ENCODE measurements at regions not wholly inside any gene's neighbourhood (a gene's known extent, or its start where the extent isn't known, plus 50 kb on each side); places are given as distances from the start of the nearest gene placed in this dataset.
A peak's percentile ranks its signal among the peaks of the same experiment; 100 is the strongest.
"Not testable (repeated sequence)": the region's sequence is repeated elsewhere in the genome, so short reads cannot be mapped to it uniquely, and the experiment has no call there.

DNA sequence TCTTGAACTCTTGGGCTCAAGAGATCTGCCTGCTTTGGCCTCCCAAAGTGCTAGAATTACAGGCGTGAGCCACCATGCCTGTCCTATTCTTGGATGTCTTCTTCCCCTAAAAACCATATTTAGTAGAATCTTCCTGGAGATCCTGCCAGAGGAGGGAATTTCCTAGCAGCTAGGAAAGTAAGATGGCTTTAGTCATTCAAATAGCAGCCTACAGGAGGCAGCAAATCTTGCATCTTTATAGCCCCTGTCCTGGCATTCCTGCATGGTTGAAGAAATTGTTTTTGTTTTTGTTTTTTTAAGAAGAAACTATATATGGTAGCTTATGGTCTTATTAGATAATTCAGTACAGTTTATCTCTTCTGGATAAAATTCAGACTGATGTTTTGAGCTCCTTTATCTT, 83.2 kb upstream of the AGTPBP1 start:
- H3K27me3 ChIP-seq (ENCODE audit: control insufficient read depth, insufficient read depth, low read length); DNase-seq (ENCODE audit: low read depth, low spot score); H3K4me3 ChIP-seq (ENCODE audit: low read depth, low read length); POLR2A ChIA-PET; H3K9me3 ChIP-seq (ENCODE audit: control insufficient read depth, insufficient read depth, low read length); H3K27ac ChIP-seq (ENCODE audit: low read depth, low read length): not testable (repeated sequence)
- TF ChIP-seq, protein P1, sequence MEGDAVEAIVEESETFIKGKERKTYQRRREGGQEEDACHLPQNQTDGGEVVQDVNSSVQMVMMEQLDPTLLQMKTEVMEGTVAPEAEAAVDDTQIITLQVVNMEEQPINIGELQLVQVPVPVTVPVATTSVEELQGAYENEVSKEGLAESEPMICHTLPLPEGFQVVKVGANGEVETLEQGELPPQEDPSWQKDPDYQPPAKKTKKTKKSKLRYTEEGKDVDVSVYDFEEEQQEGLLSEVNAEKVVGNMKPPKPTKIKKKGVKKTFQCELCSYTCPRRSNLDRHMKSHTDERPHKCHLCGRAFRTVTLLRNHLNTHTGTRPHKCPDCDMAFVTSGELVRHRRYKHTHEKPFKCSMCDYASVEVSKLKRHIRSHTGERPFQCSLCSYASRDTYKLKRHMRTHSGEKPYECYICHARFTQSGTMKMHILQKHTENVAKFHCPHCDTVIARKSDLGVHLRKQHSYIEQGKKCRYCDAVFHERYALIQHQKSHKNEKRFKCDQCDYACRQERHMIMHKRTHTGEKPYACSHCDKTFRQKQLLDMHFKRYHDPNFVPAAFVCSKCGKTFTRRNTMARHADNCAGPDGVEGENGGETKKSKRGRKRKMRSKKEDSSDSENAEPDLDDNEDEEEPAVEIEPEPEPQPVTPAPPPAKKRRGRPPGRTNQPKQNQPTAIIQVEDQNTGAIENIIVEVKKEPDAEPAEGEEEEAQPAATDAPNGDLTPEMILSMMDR (IDR thresholded peaks at IDR 0.05; ENCODE audit: low read depth, low read length): peak; percentile 40
- CTCF ChIA-PET: interaction anchor here (0.6 kb wide), 1 partner anchor 1156 kb away, joined by 3 read pairs; no protein-coding TSS in a partner anchor

GRCh38 chr9:85834591-85834990, 92.8 kb upstream of the AGTPBP1 start:
- H3K27ac ChIP-seq (ENCODE audit: low read depth, low read length); POLR2A ChIA-PET; H3K27me3 ChIP-seq (ENCODE audit: control insufficient read depth, insufficient read depth, low read length); H3K4me3 ChIP-seq (ENCODE audit: low read depth, low read length); DNase-seq (ENCODE audit: low read depth, low spot score); H3K9me3 ChIP-seq (ENCODE audit: control insufficient read depth, insufficient read depth, low read length): not testable (repeated sequence)
- CTCF ChIA-PET: interaction anchor here (0.8 kb wide), 1 partner anchor 16 kb away, joined by 3 read pairs; no protein-coding TSS in a partner anchor

- DNase-seq (ENCODE audit: low read depth, low spot score); H3K9me3 ChIP-seq (ENCODE audit: control insufficient read depth, insufficient read depth, low read length); POLR2A ChIA-PET; H3K4me3 ChIP-seq (ENCODE audit: low read depth, low read length); CTCF ChIA-PET; H3K27me3 ChIP-seq (ENCODE audit: control insufficient read depth, insufficient read depth, low read length); H3K27ac ChIP-seq (ENCODE audit: low read depth, low read length): not testable (repeated sequence)
Measured at GRCh38 chr9:85843949-85844348, 97.0 kb upstream of the NAA35 start.

DNA sequence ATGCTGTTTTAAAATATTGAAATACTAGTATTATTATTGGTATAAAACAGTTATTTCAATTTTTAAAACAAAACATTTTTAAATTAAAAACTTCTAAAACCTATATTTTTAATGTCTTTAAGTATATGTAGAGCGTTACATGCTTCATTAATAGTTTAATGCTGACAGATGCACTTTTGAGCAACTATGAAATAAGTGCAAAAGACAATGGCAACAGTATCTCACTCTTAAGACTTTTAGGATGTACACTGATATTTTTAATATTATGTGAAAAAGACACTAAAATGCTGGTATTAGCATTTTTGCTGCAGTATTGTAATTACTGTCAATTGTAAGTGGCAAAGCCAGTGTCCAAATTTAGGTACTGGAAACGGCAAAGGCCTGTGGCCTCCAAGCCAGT, 93.2 kb upstream of the NAA35 start:
- DNase-seq (ENCODE audit: low read depth, low spot score); CTCF ChIA-PET; POLR2A ChIA-PET; H3K4me3 ChIP-seq (ENCODE audit: low read depth, low read length); H3K9me3 ChIP-seq (ENCODE audit: control insufficient read depth, insufficient read depth, low read length); H3K27me3 ChIP-seq (ENCODE audit: control insufficient read depth, insufficient read depth, low read length); H3K27ac ChIP-seq (ENCODE audit: low read depth, low read length): not testable (repeated sequence)

GRCh38 chr9:85858056-85858750, 82.7 kb upstream of the NAA35 start:
- Histone ChIP-seq H3K27ac (ENCODE audit: low read depth, low read length) (no peak overlapping the region), H3K27me3 (ENCODE audit: control insufficient read depth, insufficient read depth, low read length) (no peaks in the 10 kb centered on the region), H3K4me3 (ENCODE audit: low read depth, low read length) (no peak overlapping the region), H3K9me3 (ENCODE audit: control insufficient read depth, insufficient read depth, low read length) (no peaks in the 10 kb centered on the region)
- ChIA-PET POLR2A (interaction anchor here (0.6 kb wide), 1 partner anchor 1523 kb away, joined by 3 read pairs; no protein-coding TSS in a partner anchor), CTCF (no interaction called here)
- TF ChIP-seq, protein P1 (IDR thresholded peaks at IDR 0.05; ENCODE audit: low read depth, low read length): no peak
- DNase-seq (ENCODE audit: low read depth, low spot score): no peak

DNA sequence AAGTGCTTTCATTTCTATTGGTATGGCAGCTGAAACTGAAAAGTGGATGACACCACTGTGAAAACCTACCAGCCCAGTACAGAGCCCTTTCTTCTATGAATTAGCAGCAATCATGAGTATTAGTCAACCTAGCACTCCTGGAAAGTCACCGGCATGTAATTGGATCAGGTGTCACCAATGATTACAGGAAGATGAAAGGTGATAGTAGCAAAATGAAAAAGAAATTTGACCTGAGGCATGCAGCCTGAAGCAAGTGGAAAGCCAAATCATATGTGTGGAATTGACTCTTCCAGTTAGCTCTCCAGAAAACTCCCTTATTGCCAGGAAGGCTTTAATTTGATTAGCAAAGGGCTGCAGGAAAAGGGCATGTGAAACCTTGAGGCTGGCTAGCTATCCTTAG, 81.2 kb upstream of the NAA35 start:
- CTCF ChIA-PET: no interaction called here
- Histone ChIP-seq H3K4me3 (ENCODE audit: low read depth, low read length) (no peak overlapping the region), H3K27ac (ENCODE audit: low read depth, low read length) (no peak overlapping the region)

GRCh38 chr9:85861882-85862281, 79.1 kb upstream of the NAA35 start:
- POLR2A ChIA-PET; H3K9me3 ChIP-seq (ENCODE audit: control insufficient read depth, insufficient read depth, low read length); H3K27ac ChIP-seq (ENCODE audit: low read depth, low read length); CTCF ChIA-PET; H3K4me3 ChIP-seq (ENCODE audit: low read depth, low read length); DNase-seq (ENCODE audit: low read depth, low spot score); H3K27me3 ChIP-seq (ENCODE audit: control insufficient read depth, insufficient read depth, low read length): not testable (repeated sequence)

More for the DNA sequence above, 81.2 kb upstream of the NAA35 start:
- Histone ChIP-seq H3K27me3 (ENCODE audit: control insufficient read depth, insufficient read depth, low read length) (no peaks in the 10 kb centered on the region), H3K9me3 (ENCODE audit: control insufficient read depth, insufficient read depth, low read length) (no peaks in the 10 kb centered on the region)
- POLR2A ChIA-PET: no interaction called here
- TF ChIP-seq, protein P1 (IDR thresholded peaks at IDR 0.05; ENCODE audit: low read depth, low read length): no peak
- DNase-seq (ENCODE audit: low read depth, low spot score): no peak

Measured in AG04450 (cell line).